Heart right ventricle (tissue), 16 donors: ENCODE measurements at regions not wholly inside any gene's neighbourhood (a gene's known extent, or its start where the extent isn't known, plus 50 kb on each side); places are given as distances from the start of the nearest gene placed in this dataset.

ENCODE experiments used
- ATAC-seq, 8 donors: fragments of 200-7000 bp; cut with Tn5 transposase; one replicate each; pipeline ENCODE4 v1.9.1; 2020; ENCODE audit warnings: mild to moderate bottlenecking in 8 of 8, moderate library complexity in 8 of 8, moderate number of reproducible peaks in 1 of 8
- DNase-seq, 2 donors: peaks; one replicate each; pipeline ENCODE4 v3.0.0-alpha.2; 2020
- H3K27ac ChIP-seq, 10 donors: fragments of 200-600 bp; sonication (generic) in 2 of 10; one replicate each; pipeline versions ENCODE4 v1.5.0 to v1.8.0; 2020 to 2022; ENCODE audit warnings: mild to moderate bottlenecking in 3 of 10
- H3K27me3 ChIP-seq, 7 donors: fragments of 200-600 bp; one replicate each; pipeline ENCODE4 v1.8.0; 2021 to 2022; ENCODE audit warnings: mild to moderate bottlenecking in 2 of 7
- H3K36me3 ChIP-seq, 9 donors: fragments of 200-600 bp; sonication (generic) in 1 of 9; one replicate each; pipeline versions ENCODE4 v1.5.0 to v1.8.0; 2020 to 2022; ENCODE audit warnings: mild to moderate bottlenecking in 2 of 9
- H3K4me1 ChIP-seq, 9 donors: fragments of 200-600 bp; sonication (generic) in 1 of 9; one replicate each; pipeline versions ENCODE4 v1.5.0 to v1.8.0; 2020 to 2022; ENCODE audit warnings: mild to moderate bottlenecking in 4 of 9
- H3K4me3 ChIP-seq, 10 donors: fragments of 200-600 bp; sonication (generic) in 2 of 10; one replicate each; pipeline versions ENCODE4 v1.5.0 to v1.8.0; 2020 to 2022; ENCODE audit warnings: mild to moderate bottlenecking in 7 of 10, moderate library complexity in 2 of 10
- H3K9me3 ChIP-seq, 11 donors: fragments of 200-600 bp in 10 of 11; sonication (generic) in 2 of 11; one replicate each; pipeline versions ENCODE4 v1.5.0 to v1.8.0; 2013 to 2022; ENCODE audit warnings: mild to moderate bottlenecking in 2 of 11, control low read depth in 1 of 11, moderate library complexity in 1 of 11
- CTCF ChIP-seq, 9 donors: fragments of 200-600 bp; sonication (generic) in 2 of 9; IDR thresholded peaks; one replicate each; pipeline versions ENCODE4 v1.5.0 to v1.8.0; 2021 to 2022; ENCODE audit warnings: antibody characterized with exemption in 9 of 9, mild to moderate bottlenecking in 5 of 9, moderate library complexity in 1 of 9
- WGBS, 2 donors: extraction: QIAGEN DNeasy Blood & Tissue Kit; methylation state at CpG; one replicate each; pipeline ENCODE4 v1.1.7; 2013; ENCODE audit warnings: inconsistent platforms in 1 of 2; 5-methylcytosine and 5-hydroxymethylcytosine counted together
- intact Hi-C, 10 donors: fragments of 100-400 bp; cut with DNase I; formaldehyde crosslinking; loops; one replicate each; pipeline versions ENCODE4 v1.11.1 to v1.14.2; 2022
- donor health status: Arrhythmogenic right ventricular cardiomyopathy.
- donor health status: ischemic (EF 13 %, LVEDD 7.1; RV severe dilation, severe dysfunction).
- donor health status: healthy with polysubstance abuse.
- donor health status: DM: no; HTN: yes; CAD: no.
- donor health status: DM: no; HTN: no; CAD: no.
- donor health status: ischemic (EF 25% LVEDD 6.9; RV normal size, moderate dysfunction).
- donor health status: ischemic (EF 25% LVEDD 5.7; RV mildly dilated, moderate dysfunction).
- donor health status: healthy.
- donor health status: DM: yes; HTN: yes; CAD: no.
- donor health status: Ischemic cardiomyopathy.
- donor health status: ischemic (EF 35%, LVEDD 5.7; RV mildly dilated, moderate dysfunction).
- donor health status: nonischemic (EF 11% LVEDD 7.7; RV severe dilation, severe dysfunction).
- donor health status: DM: yes; HTN: yes; CAD: no.
- donor health status: PGD.
- donor health status: ischemic (EF 29% LVEDD 5.4; RV normal size, mild dysfunction).
- donor health status: nonischemic (EF 23%, LVEDD 6.1; RV moderate dilation, normal function).

- Histone ChIP-seq H3K4me1 (peaks cover 4 to 44% (median 20%) of the 10 kb centered on the region in 9 donors), H3K36me3 (no peaks in the 10 kb centered on the region), H3K27me3 (no peaks in the 10 kb centered on the region), H3K4me3 (no peak overlapping the region), H3K27ac (peak overlapping the region in 1 of 10 donors; percentile 11), H3K9me3 (no peaks in the 10 kb centered on the region)
- DNase-seq (no peak), ATAC-seq (no peak)
- TF ChIP-seq CTCF (IDR thresholded peaks at IDR 0.05) = no peak
- whole genome bisulfite sequencing, 2 donors = 78 to 90% methylated on average over 3 of the region's 3 CpGs
- intact Hi-C loops = no loop called here
These were observed 224.7 kb upstream of the BLID start for GRCh38 chr11:122340607-122341290.

GRCh38 chr11:122339436-122340060 lies 223.5 kb upstream of the BLID start:
- H3K27me3 ChIP-seq = no peaks in the 10 kb centered on the region
- intact Hi-C loops = no loop called here
- 63 to 76% methylated on average over 2 of the region's 2 CpGs for WGBS, 2 donors
- ATAC-seq = no peak
- no peaks in the 10 kb centered on the region for H3K36me3 ChIP-seq
- TF ChIP-seq CTCF (IDR thresholded peaks at IDR 0.05) = no peak
- peaks cover 4 to 47% (median 27%) of the 10 kb centered on the region in 9 donors for H3K4me1 ChIP-seq
- no peak overlapping the region for H3K4me3 ChIP-seq
- DNase-seq = no peak
- H3K27ac ChIP-seq = peak overlapping the region in 1 of 10 donors; percentile 41
- H3K9me3 ChIP-seq = no peaks in the 10 kb centered on the region

GRCh38 chr11:122337704-122338103 lies 221.7 kb upstream of the BLID start:
- peak in 1 of 2 donors; percentile 22 for DNase-seq
- no peaks in the 10 kb centered on the region for H3K9me3 ChIP-seq
- H3K4me3 ChIP-seq = peak overlapping the region in 2 of 10 donors; percentile 1 to 9
- WGBS, 2 donors = 27 to 39% methylated on average over 4 of the region's 4 CpGs
- H3K4me1 ChIP-seq = peaks cover 4 to 39% (median 18%) of the 10 kb centered on the region in 9 donors
- peak in 5 of 8 donors; percentile 51 to 68 (median 64) for ATAC-seq
- intact Hi-C loops = no loop called here
- peak overlapping the region in 7 of 10 donors; percentile 4 to 43 (median 31) for H3K27ac ChIP-seq
- H3K36me3 ChIP-seq = no peaks in the 10 kb centered on the region
- TF ChIP-seq CTCF (IDR thresholded peaks at IDR 0.05) = no peak
- no peaks in the 10 kb centered on the region for H3K27me3 ChIP-seq

GRCh38 chr11:122337241-122337640 lies 221.2 kb upstream of the BLID start:
- Histone ChIP-seq H3K27me3 (no peaks in the 10 kb centered on the region), H3K36me3 (no peaks in the 10 kb centered on the region), H3K9me3 (no peaks in the 10 kb centered on the region), H3K27ac (peak overlapping the region in 6 of 10 donors; percentile 4 to 43 (median 33)), H3K4me1 (peaks cover 4 to 39% (median 18%) of the 10 kb centered on the region in 9 donors), H3K4me3 (peak overlapping the region in 2 of 10 donors; percentile 1 to 9)
- intact Hi-C loops = no loop called here
- 32 to 37% methylated on average over 5 of the region's 5 CpGs for WGBS, 2 donors
- no peak for ATAC-seq
- DNase-seq = no peak
- TF ChIP-seq CTCF (IDR thresholded peaks at IDR 0.05) = no peak
